ENCODE measurements at regions not wholly inside any gene's neighbourhood (a gene's known extent, or its start where the extent isn't known, plus 50 kb on each side); places are given as distances from the start of the nearest gene placed in this dataset.

DNA sequence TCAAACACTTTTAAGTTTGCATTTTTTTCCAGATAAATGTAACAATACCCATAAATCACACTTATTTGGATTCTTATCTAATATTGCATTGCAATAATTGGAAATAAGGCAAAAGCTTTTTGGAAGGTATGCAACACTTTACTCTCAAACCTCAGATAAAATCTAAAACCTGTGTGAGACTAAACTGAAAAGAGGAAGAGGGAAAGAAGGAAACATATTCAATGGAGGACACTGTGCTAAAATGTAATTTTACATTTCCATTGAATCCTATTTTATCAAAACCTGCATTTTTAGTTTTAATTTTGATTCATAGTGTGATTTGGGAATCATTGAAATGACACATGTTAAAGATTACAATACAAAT is 99.4 kb downstream of the HPGD start:
- Histone ChIP-seq H3K36me3 (no peaks in the 10 kb centered on the region), H3K4me1 (peaks cover 0 to 15% (median 4%) of the 10 kb centered on the region in 4 donors), H3K4me3 (no peak overlapping the region), H3K27me3 (no peaks in the 10 kb centered on the region), H3K9me3 (no peaks in the 10 kb centered on the region), H3K27ac (no peak overlapping the region)
- no peak for DNase-seq (ENCODE audit: low spot score in 2 of 2)
- TF ChIP-seq POLR2A (IDR thresholded peaks at IDR 0.05) (no peak), EP300 (IDR thresholded peaks at IDR 0.05) (no peak), CTCF (IDR thresholded peaks at IDR 0.05) (no peak)

- DNase-seq (ENCODE audit: low spot score in 2 of 2), result no peak
- Histone ChIP-seq H3K4me3 (no peak overlapping the region), H3K4me1 (peaks cover 0 to 15% (median 4%) of the 10 kb centered on the region in 4 donors), H3K27me3 (no peaks in the 10 kb centered on the region), H3K36me3 (no peaks in the 10 kb centered on the region), H3K27ac (no peak overlapping the region), H3K9me3 (no peaks in the 10 kb centered on the region)
- no peak for TF ChIP-seq EP300 (IDR thresholded peaks at IDR 0.05)
- TF ChIP-seq POLR2A (IDR thresholded peaks at IDR 0.05), result no peak
- no peak for TF ChIP-seq CTCF (IDR thresholded peaks at IDR 0.05)
- WGBS, 2 donors, result 79 to 81% methylated on average over 5 of the region's 5 CpGs
Observed at GRCh38 chr4:174420316-174420715, 102.0 kb downstream of the HPGD start.

DNA sequence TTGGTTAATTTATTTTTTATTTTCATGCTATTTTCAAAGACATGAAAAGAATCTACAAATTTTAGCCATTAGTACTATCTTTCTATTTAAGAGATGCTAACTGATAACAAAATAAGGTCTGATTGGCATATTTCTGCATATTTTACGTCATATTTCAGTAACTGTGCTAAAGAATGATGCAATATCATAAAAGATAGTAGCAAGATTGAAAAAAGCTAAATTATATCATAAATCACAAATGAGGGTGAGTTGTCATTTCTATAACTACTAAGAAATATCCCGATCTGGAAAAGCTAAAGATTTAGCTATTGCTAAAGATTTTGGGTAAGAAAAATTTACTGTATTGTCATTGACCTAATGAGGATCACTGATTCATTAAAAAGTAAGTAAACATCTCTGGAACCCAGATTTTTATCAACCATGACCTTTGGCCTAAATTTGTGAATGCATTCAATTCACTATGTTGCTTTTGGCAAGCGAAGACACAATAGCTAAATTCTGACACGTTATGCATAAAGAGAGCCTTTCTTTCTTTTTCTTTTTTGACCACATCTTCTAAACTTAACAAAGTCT is 103.6 kb downstream of the HPGD start:
- H3K4me3 ChIP-seq, result no peak overlapping the region
- DNase-seq (ENCODE audit: low spot score in 2 of 2), result no peak
- peaks cover 0 to 11% (median 4%) of the 10 kb centered on the region in 4 donors for H3K4me1 ChIP-seq
- WGBS, 2 donors, result 50 to 51% methylated on average over 4 of the region's 4 CpGs
- H3K27me3 ChIP-seq, result no peaks in the 10 kb centered on the region
- no peaks in the 10 kb centered on the region for H3K9me3 ChIP-seq
- H3K36me3 ChIP-seq, result no peaks in the 10 kb centered on the region
- no peak for TF ChIP-seq CTCF (IDR thresholded peaks at IDR 0.05)
- TF ChIP-seq EP300 (IDR thresholded peaks at IDR 0.05), result no peak
- TF ChIP-seq POLR2A (IDR thresholded peaks at IDR 0.05), result no peak
- no peak overlapping the region for H3K27ac ChIP-seq

- Histone ChIP-seq H3K36me3 (no peaks in the 10 kb centered on the region), H3K4me1 (no peaks in the 10 kb centered on the region), H3K4me3 (no peak overlapping the region), H3K27ac (no peak overlapping the region), H3K27me3 (no peaks in the 10 kb centered on the region), H3K9me3 (peaks cover 0 to 10% (median 0%) of the 10 kb centered on the region in 4 donors)
- WGBS, 2 donors, result 85 to 90% methylated on average over 8 of the region's 8 CpGs
- TF ChIP-seq CTCF (IDR thresholded peaks at IDR 0.05) (no peak), POLR2A (IDR thresholded peaks at IDR 0.05) (no peak), EP300 (IDR thresholded peaks at IDR 0.05) (no peak)
- no peak for DNase-seq (ENCODE audit: low spot score in 2 of 2)
Observed at GRCh38 chr4:174408841-174409552, 113.3 kb downstream of the HPGD start.

DNA sequence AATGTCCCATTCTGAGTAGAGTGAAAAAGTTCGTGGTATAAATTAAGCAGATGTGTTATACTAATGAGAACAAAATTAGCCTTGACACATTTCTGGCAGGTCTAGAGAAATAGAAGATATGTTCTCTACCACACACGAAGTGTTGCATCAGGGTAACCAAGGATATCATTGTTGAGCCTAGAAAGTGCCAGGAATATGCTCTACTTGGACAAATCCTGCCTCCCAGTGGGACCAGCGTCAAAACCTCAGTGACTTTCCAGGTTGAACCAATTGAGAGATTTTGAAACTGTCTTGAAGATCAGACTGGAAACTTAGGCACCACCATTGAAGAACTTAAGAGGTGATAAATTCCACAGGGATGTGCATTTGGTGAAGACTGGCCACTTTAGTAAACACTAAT is 115.9 kb downstream of the HPGD start:
- no peaks in the 10 kb centered on the region for H3K4me1 ChIP-seq
- no peaks in the 10 kb centered on the region for H3K36me3 ChIP-seq
- peak; percentile 43 to 58 for DNase-seq (ENCODE audit: low spot score in 2 of 2)
- WGBS, 2 donors, result 72 to 75% methylated on average over 3 of the region's 3 CpGs
- H3K27me3 ChIP-seq, result no peaks in the 10 kb centered on the region
- H3K9me3 ChIP-seq, result no peaks in the 10 kb centered on the region
- TF ChIP-seq CTCF (IDR thresholded peaks at IDR 0.05), result no peak
- H3K27ac ChIP-seq, result no peak overlapping the region
- H3K4me3 ChIP-seq, result no peak overlapping the region

Data from tibial nerve (tissue), 4 donors.